ENCODE measurements at regions not wholly inside any gene's neighbourhood (a gene's known extent, or its start where the extent isn't known, plus 50 kb on each side); places are given as distances from the start of the nearest gene placed in this dataset.

DNA sequence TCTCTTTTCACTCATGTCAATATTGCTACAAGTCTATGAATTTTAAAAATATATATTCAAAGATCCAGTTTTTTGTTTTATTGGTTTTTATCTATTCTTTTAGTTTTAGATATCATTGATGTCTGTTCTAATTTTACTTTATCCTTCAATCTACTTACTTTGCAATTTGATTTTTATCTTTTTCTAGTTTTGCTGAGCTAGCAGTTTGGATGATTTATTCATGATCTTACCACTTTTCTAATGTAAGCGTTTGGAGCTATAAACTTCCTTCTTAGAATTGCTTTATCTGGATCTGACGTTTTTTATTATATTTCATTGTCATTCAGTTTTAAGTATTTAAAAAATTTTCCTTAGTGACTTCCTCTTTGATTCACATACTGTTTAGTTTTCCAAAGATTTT, 664.5 kb upstream of the VSTM2A start:
- no peaks in the 10 kb centered on the region for H3K36me3 ChIP-seq (ENCODE audit: control insufficient read depth, insufficient read depth, low read length)
- DNase-seq (ENCODE audit: low read depth in 4 of 6, low spot score in 6 of 6) = no peak
- WGBS (ENCODE audit: insufficient coverage) = no CpG with 5 or more reads among the region's 2 CpGs
- no peaks in the 10 kb centered on the region for H3K4me1 ChIP-seq (ENCODE audit: control insufficient read depth, insufficient read depth, low read length)
- H3K9me3 ChIP-seq (ENCODE audit: control insufficient read depth, insufficient read depth, low read length) = no peaks in the 10 kb centered on the region
- no peaks in the 10 kb centered on the region for H3K27me3 ChIP-seq (ENCODE audit: control insufficient read depth, insufficient read depth, low read length)
- H3K4me3 ChIP-seq (ENCODE audit: low read depth, low read length) = no peak overlapping the region
- no peak overlapping the region for H3K27ac ChIP-seq (ENCODE audit: low read depth, low read length)

DNA sequence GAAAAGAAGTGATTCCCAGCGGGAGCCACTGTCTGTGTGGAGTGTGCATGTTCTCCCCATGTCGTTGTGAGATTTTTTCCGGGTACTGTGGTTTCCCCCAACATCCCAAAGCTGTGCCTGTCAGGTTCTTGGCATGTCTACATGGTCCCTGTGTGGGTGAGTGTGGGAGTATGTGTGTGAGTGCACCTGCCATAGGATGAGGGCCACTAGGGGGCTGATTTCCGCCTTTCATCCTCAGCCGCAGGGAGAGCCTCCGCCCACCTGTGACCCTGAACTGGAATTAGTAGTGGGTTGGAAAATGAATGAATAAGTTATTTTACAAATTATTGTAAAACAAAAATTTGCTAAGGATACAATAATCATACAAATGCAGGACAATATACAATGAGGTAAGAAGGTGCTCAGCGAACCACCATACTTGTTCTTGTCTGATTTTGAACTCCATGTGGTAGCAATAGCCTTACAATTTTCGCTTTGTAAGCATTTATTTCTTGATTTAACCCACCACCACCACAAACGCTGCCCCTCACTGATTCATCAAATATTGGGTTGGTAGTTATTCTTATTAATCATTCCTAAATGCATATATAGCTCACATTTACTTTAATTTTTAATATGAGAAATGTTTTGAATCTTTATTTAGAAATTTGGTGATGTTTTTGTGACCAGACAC, 641.2 kb upstream of the VSTM2A start:
- Histone ChIP-seq H3K4me1 (ENCODE audit: control insufficient read depth, insufficient read depth, low read length) (no peaks in the 10 kb centered on the region), H3K27me3 (ENCODE audit: control insufficient read depth, insufficient read depth, low read length) (no peaks in the 10 kb centered on the region), H3K9me3 (ENCODE audit: control insufficient read depth, insufficient read depth, low read length) (no peaks in the 10 kb centered on the region), H3K27ac (ENCODE audit: low read depth, low read length) (no peak overlapping the region), H3K36me3 (ENCODE audit: control insufficient read depth, insufficient read depth, low read length) (no peaks in the 10 kb centered on the region), H3K4me3 (ENCODE audit: low read depth, low read length) (no peak overlapping the region)
- 100% methylated on average over 3 of the region's 9 CpGs for WGBS (ENCODE audit: insufficient coverage)
- no peak for DNase-seq (ENCODE audit: low read depth in 4 of 6, low spot score in 6 of 6)

DNA sequence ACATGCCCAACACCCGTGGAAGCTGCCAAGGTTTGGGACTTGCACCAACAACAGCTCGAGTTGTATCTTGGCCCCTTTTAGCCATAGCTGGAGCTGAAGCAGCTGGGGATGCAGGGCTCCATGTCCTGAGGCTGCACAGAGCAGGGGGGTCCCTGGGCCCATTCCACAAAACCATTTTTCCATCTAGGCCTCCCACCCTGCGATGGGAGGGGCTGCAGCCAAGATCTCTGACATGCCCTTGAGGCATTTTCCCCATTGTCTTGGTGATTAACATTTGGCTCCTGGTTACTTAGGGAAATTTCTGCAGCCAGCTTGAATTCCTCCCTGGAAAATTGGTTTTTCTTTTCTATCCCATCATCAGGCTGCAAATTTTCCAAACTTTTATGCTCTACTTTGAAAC, 637.8 kb upstream of the VSTM2A start:
- no peak overlapping the region for H3K4me3 ChIP-seq (ENCODE audit: low read depth, low read length)
- no peak overlapping the region for H3K27ac ChIP-seq (ENCODE audit: low read depth, low read length)
- no peak for DNase-seq (ENCODE audit: low read depth in 4 of 6, low spot score in 6 of 6)
- H3K36me3 ChIP-seq (ENCODE audit: control insufficient read depth, insufficient read depth, low read length) = no peaks in the 10 kb centered on the region
- no peaks in the 10 kb centered on the region for H3K9me3 ChIP-seq (ENCODE audit: control insufficient read depth, insufficient read depth, low read length)
- no peaks in the 10 kb centered on the region for H3K27me3 ChIP-seq (ENCODE audit: control insufficient read depth, insufficient read depth, low read length)
- WGBS (ENCODE audit: insufficient coverage) = 73% methylated on average over 3 of the region's 3 CpGs
- no peaks in the 10 kb centered on the region for H3K4me1 ChIP-seq (ENCODE audit: control insufficient read depth, insufficient read depth, low read length)

DNA sequence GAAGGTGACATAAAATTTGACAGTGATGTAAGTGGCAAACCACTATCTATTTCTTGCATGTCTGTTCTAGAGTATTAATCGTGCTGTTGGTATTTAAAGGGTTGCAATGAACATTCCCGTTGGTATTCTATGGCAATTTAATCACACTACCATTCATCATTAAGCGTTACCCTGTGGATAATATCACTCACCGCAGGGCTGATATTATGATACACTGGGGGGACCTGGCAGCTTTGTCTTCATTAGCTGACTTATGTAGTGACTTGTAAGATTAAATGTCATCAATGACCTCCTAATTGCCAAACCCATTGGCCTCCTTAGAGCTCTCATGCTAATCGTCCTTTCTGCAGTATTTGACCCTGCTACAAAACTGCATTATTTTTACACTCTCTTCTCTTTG, 624.5 kb upstream of the VSTM2A start:
- no peak overlapping the region for H3K4me3 ChIP-seq (ENCODE audit: low read depth, low read length)
- no peaks in the 10 kb centered on the region for H3K4me1 ChIP-seq (ENCODE audit: control insufficient read depth, insufficient read depth, low read length)
- peak in 1 of 6 donors; percentile 71 for DNase-seq (ENCODE audit: low read depth in 4 of 6, low spot score in 6 of 6)

DNA sequence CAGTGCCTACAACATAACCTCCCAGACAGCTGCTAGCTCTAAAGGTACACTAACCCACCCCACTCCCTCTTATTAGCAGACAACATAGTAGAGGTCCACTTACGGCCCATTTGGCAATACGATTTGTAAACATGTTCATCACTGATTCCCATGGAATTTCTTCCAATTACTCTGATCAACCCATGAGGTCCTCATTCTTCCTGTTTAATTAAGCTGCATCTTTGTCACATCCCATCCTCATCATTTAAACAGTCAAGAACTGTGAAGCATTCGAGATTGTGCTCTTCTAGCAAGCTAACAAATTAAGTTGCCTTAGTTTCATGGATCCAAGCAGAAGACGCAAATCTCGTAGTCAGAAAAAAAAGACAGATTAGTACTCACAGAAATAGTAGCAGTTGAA, 622.2 kb upstream of the VSTM2A start:
- no peaks in the 10 kb centered on the region for H3K4me1 ChIP-seq (ENCODE audit: control insufficient read depth, insufficient read depth, low read length)
- H3K36me3 ChIP-seq (ENCODE audit: control insufficient read depth, insufficient read depth, low read length) = no peaks in the 10 kb centered on the region
- H3K4me3 ChIP-seq (ENCODE audit: low read depth, low read length) = no peak overlapping the region
- no peaks in the 10 kb centered on the region for H3K9me3 ChIP-seq (ENCODE audit: control insufficient read depth, insufficient read depth, low read length)
- 96% methylated on average over 4 of the region's 5 CpGs for WGBS (ENCODE audit: insufficient coverage)
- H3K27ac ChIP-seq (ENCODE audit: low read depth, low read length) = no peak overlapping the region
- no peaks in the 10 kb centered on the region for H3K27me3 ChIP-seq (ENCODE audit: control insufficient read depth, insufficient read depth, low read length)
- no peak for DNase-seq (ENCODE audit: low read depth in 4 of 6, low spot score in 6 of 6)

More for the DNA sequence above, 624.5 kb upstream of the VSTM2A start:
- H3K27me3 ChIP-seq (ENCODE audit: control insufficient read depth, insufficient read depth, low read length) = no peaks in the 10 kb centered on the region
- no peaks in the 10 kb centered on the region for H3K9me3 ChIP-seq (ENCODE audit: control insufficient read depth, insufficient read depth, low read length)
- no peaks in the 10 kb centered on the region for H3K36me3 ChIP-seq (ENCODE audit: control insufficient read depth, insufficient read depth, low read length)
- no peak overlapping the region for H3K27ac ChIP-seq (ENCODE audit: low read depth, low read length)
- 50% methylated on average over 1 of the region's 5 CpGs for WGBS (ENCODE audit: insufficient coverage)

DNA sequence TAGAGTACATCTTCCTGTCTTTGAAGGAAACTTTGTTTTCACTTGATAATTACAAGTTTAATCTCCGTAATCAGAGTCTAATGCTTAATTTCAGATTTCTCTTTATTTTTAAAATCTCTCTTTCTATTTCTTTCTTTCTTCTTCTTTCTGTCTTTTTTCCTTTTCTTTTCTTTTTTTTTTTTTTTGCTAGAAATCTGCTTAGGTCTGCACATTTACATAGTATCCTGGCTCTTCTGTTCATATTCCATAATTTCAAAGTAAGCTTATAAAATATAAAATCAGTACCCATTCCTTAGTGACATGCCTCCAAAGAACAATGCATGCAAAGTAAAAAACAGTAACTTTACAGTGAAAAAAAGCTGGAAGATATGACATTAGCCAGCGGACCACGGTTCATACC, 601.7 kb upstream of the VSTM2A start:
- DNase-seq (ENCODE audit: low read depth in 4 of 6, low spot score in 6 of 6) = no peak
- no peaks in the 10 kb centered on the region for H3K4me1 ChIP-seq (ENCODE audit: control insufficient read depth, insufficient read depth, low read length)
- no peaks in the 10 kb centered on the region for H3K36me3 ChIP-seq (ENCODE audit: control insufficient read depth, insufficient read depth, low read length)
- H3K4me3 ChIP-seq (ENCODE audit: low read depth, low read length) = no peak overlapping the region
- no CpG with 5 or more reads among the region's 3 CpGs for whole genome bisulfite sequencing (ENCODE audit: insufficient coverage)
- no peaks in the 10 kb centered on the region for H3K9me3 ChIP-seq (ENCODE audit: control insufficient read depth, insufficient read depth, low read length)
- H3K27me3 ChIP-seq (ENCODE audit: control insufficient read depth, insufficient read depth, low read length) = no peaks in the 10 kb centered on the region
- H3K27ac ChIP-seq (ENCODE audit: low read depth, low read length) = no peak overlapping the region

DNA sequence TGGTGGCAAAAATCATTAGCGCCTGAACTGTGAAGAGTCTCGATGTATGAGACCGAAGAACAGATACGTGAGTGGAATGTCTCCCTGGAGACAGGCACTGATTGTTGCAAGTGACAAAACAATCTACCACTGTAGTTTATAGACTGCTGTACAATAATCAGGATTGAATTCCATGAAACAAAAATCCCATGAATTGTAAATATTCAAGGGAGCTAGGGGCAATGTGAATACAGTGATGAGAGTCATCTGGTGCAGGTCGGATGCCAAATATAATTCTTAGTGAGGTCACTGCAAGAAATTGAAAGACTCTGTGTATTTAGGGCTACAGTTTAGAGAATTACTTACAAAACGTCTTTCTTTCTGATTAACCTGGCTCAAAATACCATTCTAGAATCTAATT, 594.4 kb upstream of the VSTM2A start:
- no peaks in the 10 kb centered on the region for H3K27me3 ChIP-seq (ENCODE audit: control insufficient read depth, insufficient read depth, low read length)
- WGBS (ENCODE audit: insufficient coverage) = 81% methylated on average over 3 of the region's 6 CpGs
- no peak overlapping the region for H3K27ac ChIP-seq (ENCODE audit: low read depth, low read length)
- no peaks in the 10 kb centered on the region for H3K9me3 ChIP-seq (ENCODE audit: control insufficient read depth, insufficient read depth, low read length)
- no peaks in the 10 kb centered on the region for H3K4me1 ChIP-seq (ENCODE audit: control insufficient read depth, insufficient read depth, low read length)
- no peaks in the 10 kb centered on the region for H3K36me3 ChIP-seq (ENCODE audit: control insufficient read depth, insufficient read depth, low read length)
- DNase-seq (ENCODE audit: low read depth in 4 of 6, low spot score in 6 of 6) = peak in 3 of 6 donors; percentile 2 to 88 (median 44)
- H3K4me3 ChIP-seq (ENCODE audit: low read depth, low read length) = no peak overlapping the region

DNA sequence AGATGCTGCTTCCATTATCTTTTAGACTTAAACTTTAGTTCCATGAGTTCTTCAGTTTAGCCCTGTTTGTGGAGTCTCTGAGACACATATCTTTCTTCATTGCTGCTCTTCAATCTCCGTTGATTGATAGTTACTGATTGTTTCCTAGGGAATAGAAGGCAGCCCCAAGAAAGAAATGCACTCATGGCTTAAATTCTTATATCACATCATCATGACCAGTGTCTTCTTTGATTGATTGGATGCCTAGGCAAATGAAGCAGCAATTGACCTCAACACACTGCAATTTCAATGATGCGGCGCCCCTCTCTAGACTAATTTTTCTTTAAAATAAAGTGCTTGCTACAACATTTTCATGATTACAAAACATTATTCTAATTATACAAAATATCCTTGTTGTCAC, 576.5 kb upstream of the VSTM2A start:
- Histone ChIP-seq H3K27ac (ENCODE audit: low read depth, low read length) (no peak overlapping the region), H3K9me3 (ENCODE audit: control insufficient read depth, insufficient read depth, low read length) (no peaks in the 10 kb centered on the region), H3K36me3 (ENCODE audit: control insufficient read depth, insufficient read depth, low read length) (no peaks in the 10 kb centered on the region), H3K27me3 (ENCODE audit: control insufficient read depth, insufficient read depth, low read length) (no peaks in the 10 kb centered on the region), H3K4me1 (ENCODE audit: control insufficient read depth, insufficient read depth, low read length) (no peaks in the 10 kb centered on the region), H3K4me3 (ENCODE audit: low read depth, low read length) (no peak overlapping the region)
- DNase-seq (ENCODE audit: low read depth in 4 of 6, low spot score in 6 of 6) = no peak
- WGBS (ENCODE audit: insufficient coverage) = no CpG with 5 or more reads among the region's 3 CpGs

DNA sequence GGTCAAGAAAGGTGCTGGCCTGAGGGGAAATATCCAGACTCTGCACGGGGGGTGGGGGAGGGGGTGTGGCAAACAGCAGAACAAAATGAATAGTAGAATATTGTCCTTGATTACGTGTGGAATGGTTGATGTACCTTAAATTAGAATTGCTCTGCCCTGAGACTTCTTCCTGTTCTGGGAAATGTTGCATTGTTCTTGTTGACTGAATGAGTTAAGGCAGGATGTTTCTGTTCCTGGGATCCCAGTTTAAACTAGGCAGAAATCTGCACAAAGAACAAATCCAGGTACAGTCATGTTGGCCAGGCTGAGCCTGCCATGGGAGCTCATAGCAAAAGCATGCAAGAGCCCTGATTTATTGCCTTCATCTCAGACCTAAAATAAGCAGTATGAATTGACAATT, 558.7 kb upstream of the VSTM2A start:
- no peaks in the 10 kb centered on the region for H3K27me3 ChIP-seq (ENCODE audit: control insufficient read depth, insufficient read depth, low read length)
- peaks cover 2% of the 10 kb centered on the region for H3K9me3 ChIP-seq (ENCODE audit: control insufficient read depth, insufficient read depth, low read length)
- H3K27ac ChIP-seq (ENCODE audit: low read depth, low read length) = no peak overlapping the region
- no peaks in the 10 kb centered on the region for H3K36me3 ChIP-seq (ENCODE audit: control insufficient read depth, insufficient read depth, low read length)
- 71% methylated on average over 2 of the region's 2 CpGs for WGBS (ENCODE audit: insufficient coverage)
- DNase-seq (ENCODE audit: low read depth in 4 of 6, low spot score in 6 of 6) = no peak
- H3K4me1 ChIP-seq (ENCODE audit: control insufficient read depth, insufficient read depth, low read length) = no peaks in the 10 kb centered on the region
- no peak overlapping the region for H3K4me3 ChIP-seq (ENCODE audit: low read depth, low read length)

DNA sequence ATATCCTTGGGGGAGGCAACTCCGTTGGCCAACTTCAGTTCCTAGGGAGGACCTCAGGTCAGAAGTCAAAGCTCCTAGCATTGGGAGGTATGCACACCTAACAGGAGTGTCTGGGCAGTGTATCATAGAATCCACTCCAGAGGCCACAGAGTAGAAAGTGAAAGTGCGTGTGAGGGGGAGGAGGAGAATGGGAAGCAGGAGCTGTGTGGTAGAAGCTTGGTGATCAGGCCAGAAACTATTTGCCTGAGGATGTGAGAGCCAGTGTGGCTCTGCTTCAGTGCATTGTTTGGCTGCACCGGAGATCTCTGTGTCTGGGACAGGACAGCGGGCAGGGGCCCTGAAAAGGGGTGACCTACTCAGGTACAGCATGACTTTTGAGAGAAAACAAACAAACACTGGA, 557.4 kb upstream of the VSTM2A start:
- Histone ChIP-seq H3K36me3 (ENCODE audit: control insufficient read depth, insufficient read depth, low read length) (no peaks in the 10 kb centered on the region), H3K4me1 (ENCODE audit: control insufficient read depth, insufficient read depth, low read length) (no peaks in the 10 kb centered on the region), H3K27ac (ENCODE audit: low read depth, low read length) (no peak overlapping the region), H3K27me3 (ENCODE audit: control insufficient read depth, insufficient read depth, low read length) (no peaks in the 10 kb centered on the region), H3K4me3 (ENCODE audit: low read depth, low read length) (no peak overlapping the region), H3K9me3 (ENCODE audit: control insufficient read depth, insufficient read depth, low read length) (peaks cover 2% of the 10 kb centered on the region)
- no peak for DNase-seq (ENCODE audit: low read depth in 4 of 6, low spot score in 6 of 6)
- WGBS (ENCODE audit: insufficient coverage) = 93% methylated on average over 4 of the region's 4 CpGs
